KG1 (cell line): ENCODE measurements at regions not wholly inside any gene's neighbourhood (a gene's known extent, or its start where the extent isn't known, plus 50 kb on each side); places are given as distances from the start of the nearest gene placed in this dataset.

ENCODE experiments used
- DNase-seq: peaks from one replicate; lab custom pipeline; 2025; lab: John Stamatoyannopoulos, UW

GRCh38 chr18:78071166-78071710, 821.6 kb downstream of the GALR1 start:
- no peak for DNase-seq

DNA sequence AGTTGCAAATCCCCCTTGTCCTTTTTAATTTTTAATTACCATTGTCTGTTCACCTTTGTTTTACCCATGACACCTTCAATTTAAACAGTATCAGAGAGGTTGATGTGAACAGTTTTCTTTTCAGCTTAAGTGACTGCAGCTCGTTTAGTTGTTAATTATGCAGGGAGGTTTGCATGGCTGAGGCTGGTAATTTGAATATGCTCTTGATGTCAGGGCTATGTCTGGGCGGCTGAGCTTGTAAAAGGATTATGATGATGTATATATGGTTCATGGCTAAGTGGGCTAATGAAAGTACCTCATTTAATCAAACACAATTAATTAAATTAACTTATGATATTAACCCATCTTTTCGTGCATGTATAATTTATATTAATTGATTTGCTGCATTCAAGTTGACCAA, 822.1 kb downstream of the GALR1 start:
- no peak for DNase-seq

DNA sequence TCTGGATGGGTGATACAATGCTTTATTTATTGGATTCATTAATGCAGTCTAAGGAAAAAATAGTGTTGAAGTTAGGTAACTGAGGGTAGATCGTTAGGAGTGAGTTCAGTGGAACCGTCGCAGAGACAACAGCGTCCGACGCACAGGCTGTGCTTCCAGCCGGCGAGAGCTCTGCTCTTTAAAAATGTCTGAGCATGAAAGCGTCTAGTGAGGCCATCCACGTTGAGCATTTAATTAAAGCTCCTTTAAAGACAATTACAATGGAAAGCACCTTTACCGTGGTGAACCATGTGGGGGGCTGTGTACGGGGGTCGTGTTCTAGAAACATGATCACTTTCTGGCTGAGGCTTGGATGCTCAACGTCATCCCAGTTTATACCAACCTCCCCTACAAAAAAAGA, 822.7 kb downstream of the GALR1 start:
- no peak for DNase-seq

DNA sequence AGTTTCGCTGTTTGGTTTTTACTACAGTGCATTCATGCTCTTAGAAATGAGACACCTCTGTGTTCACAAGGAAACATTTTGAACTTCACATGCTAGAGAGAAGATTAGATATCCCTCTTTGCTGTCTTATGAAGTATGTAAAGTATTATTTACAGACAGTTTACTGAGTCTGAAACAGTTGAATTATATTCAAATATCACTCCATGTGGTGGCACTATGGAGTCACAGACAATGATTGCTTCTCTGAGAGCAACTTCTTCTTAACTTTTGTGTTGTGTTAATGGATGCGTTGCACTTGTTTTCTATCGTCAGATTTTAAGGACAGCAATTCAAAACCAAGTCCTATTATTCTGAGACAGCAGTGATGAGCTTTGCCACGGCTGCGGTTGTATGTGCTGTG, 823.6 kb downstream of the GALR1 start:
- DNase-seq: no peak

DNA sequence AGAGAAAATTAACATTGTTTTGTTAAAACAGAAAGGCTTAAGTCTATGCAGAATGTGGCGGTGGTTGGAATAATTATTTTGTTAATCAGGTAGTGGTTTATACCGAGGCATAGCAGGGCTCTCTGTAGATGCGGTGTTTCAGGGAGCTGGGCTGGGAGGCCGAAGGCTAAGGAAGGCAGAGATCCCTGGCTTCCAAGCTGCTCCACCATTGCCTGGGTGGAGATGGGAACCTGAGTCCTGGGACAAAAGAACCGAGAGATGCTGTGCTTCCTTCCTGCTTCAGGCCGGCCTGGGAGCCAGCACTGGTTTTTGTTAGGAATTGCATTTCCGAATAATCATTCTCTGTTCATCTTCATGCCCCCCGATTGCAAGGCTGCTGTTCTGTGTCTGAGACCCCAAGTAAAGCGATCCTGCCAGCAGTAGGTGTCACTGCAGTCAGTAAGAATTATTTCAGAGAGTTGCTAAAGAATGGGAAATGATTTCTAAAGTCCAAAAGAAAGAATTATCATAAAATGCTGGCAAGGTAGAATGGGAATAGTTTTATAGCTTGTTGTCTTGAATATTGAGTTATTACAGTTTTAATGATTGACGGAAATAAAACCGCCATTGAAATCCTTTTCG, 824.9 kb downstream of the GALR1 start:
- DNase-seq: no peak

- no peak for DNase-seq
Observed at GRCh38 chr18:78080081-78080480, 830.4 kb downstream of the GALR1 start.

DNA sequence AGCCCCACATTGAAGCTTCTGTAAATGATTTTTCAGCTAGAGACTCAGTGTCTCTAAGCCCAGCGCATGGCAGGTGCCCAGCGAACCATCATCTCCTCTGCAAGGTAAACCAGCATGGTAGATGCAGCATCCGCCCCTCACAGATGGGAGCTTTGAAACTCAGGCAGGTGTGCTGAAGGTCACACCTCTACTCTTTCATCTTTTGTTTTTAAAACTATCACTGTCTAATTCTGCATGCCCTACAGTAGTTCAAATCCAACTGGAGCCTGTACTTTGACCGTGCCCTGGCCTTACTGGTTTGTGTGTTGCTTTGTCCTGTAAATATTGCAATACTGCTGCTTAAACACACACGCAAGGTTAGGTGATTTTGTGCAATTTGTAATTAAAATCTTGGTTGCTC, 831.1 kb downstream of the GALR1 start:
- DNase-seq: no peak

GRCh38 chr18:78082816-78083215, 833.2 kb downstream of the GALR1 start:
- no peak for DNase-seq

DNA sequence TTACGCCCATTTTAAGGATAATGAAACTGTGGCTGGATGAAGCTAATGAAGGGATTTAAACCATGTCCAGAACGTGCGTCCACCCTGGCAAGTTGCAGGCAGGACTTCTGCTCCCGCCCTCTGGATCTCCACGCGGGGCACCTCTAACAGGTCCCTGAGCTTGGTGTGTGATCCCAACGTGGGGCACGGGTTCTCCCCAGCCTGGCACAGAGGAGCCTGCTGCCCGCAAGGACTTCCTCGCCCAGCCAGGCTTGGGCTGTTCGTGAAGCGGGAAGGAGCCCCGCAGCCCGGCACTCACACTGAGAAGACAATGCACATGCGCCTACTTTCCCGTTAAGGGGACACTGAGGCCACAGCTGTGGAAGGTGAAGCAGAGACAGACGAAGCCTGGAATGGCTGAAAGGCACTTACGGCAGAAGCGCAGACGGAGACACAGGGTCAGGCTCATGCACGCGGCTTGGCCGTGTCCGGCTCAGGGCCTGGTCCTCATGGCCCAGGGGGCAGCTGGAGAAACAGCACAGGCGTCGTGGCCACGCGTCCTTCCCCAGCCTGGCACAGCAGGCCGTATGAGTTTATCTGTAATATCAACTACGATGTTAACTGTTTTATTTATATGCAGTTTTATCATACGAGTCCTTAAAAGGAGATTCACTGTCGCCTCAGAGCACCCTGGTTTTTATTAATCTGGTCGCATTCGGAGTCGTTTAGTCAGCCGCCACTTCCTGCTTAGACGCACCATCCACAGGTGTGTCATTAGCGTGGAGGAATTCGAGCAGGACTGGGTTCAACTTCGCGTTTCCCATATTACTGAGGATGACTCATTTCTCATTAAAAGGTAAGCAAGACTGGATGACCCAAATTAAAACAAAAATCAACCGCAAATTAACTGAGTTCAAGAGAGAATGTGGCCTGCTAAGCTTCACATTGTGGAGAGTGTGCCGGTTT, 835.9 kb downstream of the GALR1 start:
- DNase-seq: no peak

GRCh38 chr18:78086931-78087330, 837.3 kb downstream of the GALR1 start:
- no peak for DNase-seq

- DNase-seq: no peak
Observed at GRCh38 chr18:78087338-78087737, 837.7 kb downstream of the GALR1 start.

DNA sequence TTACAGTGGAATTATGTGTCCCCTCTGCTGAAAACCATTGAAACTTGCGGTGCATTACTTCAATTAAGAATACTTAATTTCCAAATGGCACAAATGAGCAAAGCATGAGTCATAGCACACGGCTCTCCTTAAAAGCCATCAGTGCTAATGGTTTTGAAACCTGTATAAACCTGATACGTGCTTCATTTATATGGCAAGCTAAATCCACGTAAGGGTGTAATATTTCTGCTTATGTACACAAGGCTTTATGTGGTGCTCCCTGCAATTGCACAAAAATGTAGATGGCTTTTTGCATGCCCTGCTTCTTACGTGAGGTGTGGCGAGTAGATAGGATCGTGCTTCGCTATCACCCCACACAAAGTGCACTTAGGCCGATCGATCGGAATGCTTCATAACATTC, 840.9 kb downstream of the GALR1 start:
- DNase-seq: no peak

DNA sequence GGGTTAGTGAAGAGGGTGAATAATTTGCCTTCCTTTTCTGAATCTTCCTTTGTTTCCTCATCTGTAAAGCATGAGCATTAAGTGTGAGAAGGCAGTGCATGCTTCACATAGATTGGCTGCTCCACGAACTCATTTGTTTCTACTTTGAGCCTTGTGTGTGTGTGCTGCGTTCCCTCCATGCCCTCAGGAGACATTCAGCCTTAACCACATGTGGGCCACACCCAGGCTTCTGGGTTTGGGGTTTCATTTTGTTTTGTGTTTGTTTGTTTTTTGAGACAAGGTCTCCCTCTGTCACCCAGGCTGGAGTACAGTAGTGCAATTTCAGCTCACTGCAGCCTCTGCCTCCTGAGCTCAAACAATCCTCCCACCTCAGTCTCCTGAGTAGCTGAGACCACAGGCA, 843.3 kb downstream of the GALR1 start:
- DNase-seq: no peak

GRCh38 chr18:78099979-78100588, 850.4 kb downstream of the GALR1 start:
- DNase-seq: no peak

- no peak for DNase-seq
Observed at GRCh38 chr18:78101091-78101490, 851.4 kb downstream of the GALR1 start.

- no peak for DNase-seq
Observed at GRCh38 chr18:78102135-78102534, 852.5 kb downstream of the GALR1 start.

DNA sequence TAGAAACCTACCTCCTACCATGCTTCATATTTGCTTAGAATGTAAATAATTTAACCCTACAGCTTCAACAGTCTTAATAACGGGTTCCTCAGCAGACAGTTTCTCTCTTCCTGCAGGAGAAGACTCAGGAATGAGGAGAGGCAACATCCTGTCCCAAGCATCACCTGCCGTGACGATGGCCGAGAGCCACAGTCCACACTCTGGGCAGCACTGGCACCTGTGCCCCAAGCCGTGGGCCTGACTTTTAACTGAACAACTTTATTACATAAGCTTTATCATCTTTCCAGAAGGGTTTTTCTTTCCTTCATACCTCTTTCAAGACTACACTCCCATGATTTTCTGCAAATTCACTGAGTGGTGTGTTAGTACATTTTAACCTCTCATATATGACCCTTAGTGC, 856.0 kb downstream of the GALR1 start:
- DNase-seq: no peak

DNA sequence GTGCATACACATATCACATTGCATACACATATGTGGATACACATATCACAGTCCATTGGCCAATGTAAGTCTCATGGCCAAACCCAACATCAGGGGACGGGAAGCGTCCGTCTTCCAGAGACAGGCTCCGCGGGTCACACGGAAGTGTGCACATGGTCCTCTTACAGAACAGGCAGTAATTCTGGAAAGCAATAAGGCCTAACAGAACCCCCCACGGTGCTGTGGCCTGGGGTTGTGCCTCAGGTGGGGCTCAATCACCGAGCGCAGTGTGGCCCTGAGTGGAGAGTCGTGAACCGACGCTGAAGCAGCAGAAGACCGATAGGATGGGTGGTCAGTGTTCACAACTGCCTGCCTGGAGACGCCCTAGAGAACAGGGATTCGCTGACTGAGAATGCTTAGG, 857.3 kb downstream of the GALR1 start:
- no peak for DNase-seq

GRCh38 chr18:78107363-78107762, 857.7 kb downstream of the GALR1 start:
- DNase-seq: no peak

GRCh38 chr18:78108554-78108953, 858.9 kb downstream of the GALR1 start:
- no peak for DNase-seq

GRCh38 chr18:78113136-78113939, 863.7 kb downstream of the GALR1 start:
- DNase-seq: no peak

- DNase-seq: no peak
Observed at GRCh38 chr18:78113940-78114251, 864.2 kb downstream of the GALR1 start.
